ENCODE measurements at regions not wholly inside any gene's neighbourhood (a gene's known extent, or its start where the extent isn't known, plus 50 kb on each side); places are given as distances from the start of the nearest gene placed in this dataset.

- Histone ChIP-seq H3K9me3 (ENCODE audit: insufficient read depth, low read depth) (no peaks in the 10 kb centered on the region), H3K27ac (no peak overlapping the region), H3K4me2 (no peak overlapping the region), H3F3A (ENCODE audit: insufficient read depth, low read depth) (no peaks in the 10 kb centered on the region), H3K79me2 (ENCODE audit: low read depth) (no peaks in the 10 kb centered on the region), H3K36me3 (ENCODE audit: low read depth) (no peaks in the 10 kb centered on the region), H4K20me1 (ENCODE audit: insufficient read depth) (no peaks in the 10 kb centered on the region), H2AFZ (no peak overlapping the region), H3K4me1 (replicated peaks; ENCODE audit: insufficient read depth) (no peaks in the 10 kb centered on the region), H3K4me3 (no peak overlapping the region), H3K27me3 (ENCODE audit: insufficient read depth, low read depth) (peaks cover 83% of the 10 kb centered on the region), H3K9me2 (ENCODE audit: insufficient read depth) (no peaks in the 10 kb centered on the region)
- intact Hi-C loops (cut with micrococcal nuclease; ENCODE audit: unreplicated experiment), result no loop called here
- no peak for DNase-seq
- CTCF ChIA-PET, result no interaction called here
- POLR2A ChIA-PET (ENCODE audit: unreplicated experiment), result no interaction called here
- no peak for TF ChIP-seq EZH2 (IDR thresholded peaks at IDR 0.05; ENCODE audit: low read depth)
- TF ChIP-seq, protein P1, sequence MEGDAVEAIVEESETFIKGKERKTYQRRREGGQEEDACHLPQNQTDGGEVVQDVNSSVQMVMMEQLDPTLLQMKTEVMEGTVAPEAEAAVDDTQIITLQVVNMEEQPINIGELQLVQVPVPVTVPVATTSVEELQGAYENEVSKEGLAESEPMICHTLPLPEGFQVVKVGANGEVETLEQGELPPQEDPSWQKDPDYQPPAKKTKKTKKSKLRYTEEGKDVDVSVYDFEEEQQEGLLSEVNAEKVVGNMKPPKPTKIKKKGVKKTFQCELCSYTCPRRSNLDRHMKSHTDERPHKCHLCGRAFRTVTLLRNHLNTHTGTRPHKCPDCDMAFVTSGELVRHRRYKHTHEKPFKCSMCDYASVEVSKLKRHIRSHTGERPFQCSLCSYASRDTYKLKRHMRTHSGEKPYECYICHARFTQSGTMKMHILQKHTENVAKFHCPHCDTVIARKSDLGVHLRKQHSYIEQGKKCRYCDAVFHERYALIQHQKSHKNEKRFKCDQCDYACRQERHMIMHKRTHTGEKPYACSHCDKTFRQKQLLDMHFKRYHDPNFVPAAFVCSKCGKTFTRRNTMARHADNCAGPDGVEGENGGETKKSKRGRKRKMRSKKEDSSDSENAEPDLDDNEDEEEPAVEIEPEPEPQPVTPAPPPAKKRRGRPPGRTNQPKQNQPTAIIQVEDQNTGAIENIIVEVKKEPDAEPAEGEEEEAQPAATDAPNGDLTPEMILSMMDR (conservative IDR thresholded peaks at IDR 0.05), result no peak
- no TSS peak for BruUV-seq (replicated peaks)
These were observed 242.4 kb upstream of the POU3F1 start for GRCh38 chr1:38289034-38289433.

- peaks cover 81% of the 10 kb centered on the region for H3K27me3 ChIP-seq (ENCODE audit: insufficient read depth, low read depth)
- no peaks in the 10 kb centered on the region for H3K9me2 ChIP-seq (ENCODE audit: insufficient read depth)
- no peak overlapping the region for H3K4me3 ChIP-seq
- BruUV-seq (replicated peaks), result no TSS peak
- H3K79me2 ChIP-seq (ENCODE audit: low read depth), result no peaks in the 10 kb centered on the region
- no peaks in the 10 kb centered on the region for H3K9me3 ChIP-seq (ENCODE audit: insufficient read depth, low read depth)
- DNase-seq, result no peak
- H4K20me1 ChIP-seq (ENCODE audit: insufficient read depth), result no peaks in the 10 kb centered on the region
- no peaks in the 10 kb centered on the region for H3K36me3 ChIP-seq (ENCODE audit: low read depth)
- POLR2A ChIA-PET (ENCODE audit: unreplicated experiment), result no interaction called here
- no peak overlapping the region for H2AFZ ChIP-seq
- intact Hi-C loops (cut with micrococcal nuclease; ENCODE audit: unreplicated experiment), result no loop called here
- no peaks in the 10 kb centered on the region for H3F3A ChIP-seq (ENCODE audit: insufficient read depth, low read depth)
- no peaks in the 10 kb centered on the region for H3K4me1 ChIP-seq (replicated peaks; ENCODE audit: insufficient read depth)
- CTCF ChIA-PET, result no interaction called here
- no peak for TF ChIP-seq EZH2 (IDR thresholded peaks at IDR 0.05; ENCODE audit: low read depth)
- TF ChIP-seq, protein P1 (conservative IDR thresholded peaks at IDR 0.05), result no peak
- H3K27ac ChIP-seq, result no peak overlapping the region
- H3K4me2 ChIP-seq, result no peak overlapping the region
These were observed 241.0 kb upstream of the POU3F1 start for GRCh38 chr1:38287547-38287946.

DNA sequence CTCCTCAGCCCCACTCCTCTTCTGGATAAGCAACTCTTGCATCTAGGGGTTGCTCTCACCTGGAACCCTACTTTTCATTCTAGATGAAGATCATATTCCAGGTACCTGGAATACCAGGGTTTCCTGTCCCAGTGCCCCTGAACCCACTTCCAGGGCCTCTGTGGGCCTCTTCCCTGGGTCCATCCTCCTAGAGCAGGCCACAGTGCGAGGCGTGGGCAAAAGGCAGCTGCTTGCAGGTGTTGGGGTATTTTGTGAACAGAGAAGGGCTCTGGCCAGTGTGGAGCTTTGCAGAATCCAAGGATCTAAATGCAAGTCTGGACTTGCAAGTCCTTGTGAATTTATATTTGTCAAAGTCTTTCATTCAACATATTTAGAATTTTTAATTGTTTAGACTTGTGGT lies 240.4 kb upstream of the POU3F1 start:
- no TSS peak for BruUV-seq (replicated peaks)
- POLR2A ChIA-PET (ENCODE audit: unreplicated experiment), result no interaction called here

More for the DNA sequence above, 240.4 kb upstream of the POU3F1 start:
- Histone ChIP-seq H3K79me2 (ENCODE audit: low read depth) (no peaks in the 10 kb centered on the region), H4K20me1 (ENCODE audit: insufficient read depth) (no peaks in the 10 kb centered on the region), H3K27ac (no peak overlapping the region), H3K9me2 (ENCODE audit: insufficient read depth) (no peaks in the 10 kb centered on the region), H3F3A (ENCODE audit: insufficient read depth, low read depth) (no peaks in the 10 kb centered on the region), H3K4me2 (no peak overlapping the region), H3K4me1 (replicated peaks; ENCODE audit: insufficient read depth) (no peaks in the 10 kb centered on the region), H3K27me3 (ENCODE audit: insufficient read depth, low read depth) (peaks cover 81% of the 10 kb centered on the region), H2AFZ (no peak overlapping the region), H3K9me3 (ENCODE audit: insufficient read depth, low read depth) (no peaks in the 10 kb centered on the region), H3K36me3 (ENCODE audit: low read depth) (no peaks in the 10 kb centered on the region), H3K4me3 (no peak overlapping the region)
- intact Hi-C loops (cut with micrococcal nuclease; ENCODE audit: unreplicated experiment), result no loop called here
- no peak for DNase-seq
- CTCF ChIA-PET, result no interaction called here
- no peak for TF ChIP-seq EZH2 (IDR thresholded peaks at IDR 0.05; ENCODE audit: low read depth)
- TF ChIP-seq, protein P1 (conservative IDR thresholded peaks at IDR 0.05), result no peak

Data from PC-9 (cell line).